Kidney (tissue), 13 donors: ENCODE measurements at regions not wholly inside any gene's neighbourhood (a gene's known extent, or its start where the extent isn't known, plus 50 kb on each side); places are given as distances from the start of the nearest gene placed in this dataset.

ENCODE experiments used
- DNase-seq, 5 donors: peaks; one replicate each; pipeline ENCODE4 v3.0.0-alpha.2; 2013 to 2020
- FAIRE-seq: peaks from 2 replicates; lab custom pipeline; 2012; peaks lifted over from hg19 to GRCh38; lab: Jason Lieb, UNC
- H3K27ac ChIP-seq, 2 donors: one replicate each; pipeline ENCODE4 v1.7.0; 2013; ENCODE audit warnings: low read depth in 2 of 2, low read length in 2 of 2, inconsistent platforms in 1 of 2
- H3K27me3 ChIP-seq: one replicate; pipeline ENCODE4 v1.7.1; 2013; ENCODE audit warnings: low read length, inconsistent platforms; ENCODE audit not compliant: control insufficient read depth, insufficient read depth
- H3K36me3 ChIP-seq, 3 donors: one replicate each; pipeline versions ENCODE4 v1.7.0 to v1.7.1; 2013; ENCODE audit warnings: low read length in 3 of 3, control low read depth in 1 of 3, inconsistent platforms in 1 of 3; ENCODE audit not compliant: insufficient read depth in 3 of 3, control insufficient read depth in 2 of 3
- H3K4me1 ChIP-seq, 3 donors: one replicate each; pipeline versions ENCODE4 v1.7.0 to v1.7.1; 2013; ENCODE audit warnings: low read length in 3 of 3, inconsistent platforms in 1 of 3, low read depth in 1 of 3; ENCODE audit not compliant: control insufficient read depth in 2 of 3, insufficient read depth in 2 of 3
- H3K4me3 ChIP-seq, 3 donors: one replicate each; pipeline versions ENCODE4 v1.7.0 to v1.8.1; 2013; ENCODE audit warnings: low read length in 3 of 3, control low read depth in 1 of 3, inconsistent platforms in 1 of 3
- H3K9ac ChIP-seq, 3 donors: one replicate each; pipeline versions ENCODE4 v1.7.0 to v1.7.1; 2013; ENCODE audit warnings: low read length in 3 of 3, control low read depth in 1 of 3, inconsistent platforms in 1 of 3
- H3K9me3 ChIP-seq, 3 donors: one replicate each; pipeline versions ENCODE4 v1.7.0 to v1.7.1; 2013; ENCODE audit warnings: low read length in 3 of 3, control low read depth in 1 of 3, inconsistent platforms in 1 of 3; ENCODE audit not compliant: control insufficient read depth in 2 of 3, insufficient read depth in 1 of 3
- CTCF ChIP-seq: IDR thresholded peaks from 3 replicates; pipeline ENCODE4 v1.5.1; 2012; ENCODE audit warnings: mild to moderate bottlenecking, moderate library complexity, borderline replicate concordance; ENCODE audit not compliant: insufficient read depth; ENCODE audit errors: extremely low read depth
- intact Hi-C: fragments of 100-400 bp; cut with DNase I; formaldehyde crosslinking; loops from one replicate; pipeline ENCODE4 v1.11.1; 2022
- donor health status: control.
- donor health status: control.
- donor health status: control.
- donor health status: control.
- donor health status: control.
- donor health status: DM: yes; HTN: yes; CAD: no.
- donor health status: Normal renal cell carcinoma (clear cell type).

GRCh38 chr11:127474766-127475165, 474.2 kb upstream of the KIRREL3 start:
- Histone ChIP-seq H3K4me1 (no peaks in the 10 kb centered on the region), H3K9ac (no peak overlapping the region), H3K9me3 (no peaks in the 10 kb centered on the region), H3K27ac (no peak overlapping the region), H3K36me3 (no peaks in the 10 kb centered on the region), H3K4me3 (no peak overlapping the region), H3K27me3 (no peaks in the 10 kb centered on the region)
- TF ChIP-seq CTCF: no peak
- intact Hi-C loops: no loop called here
- DNase-seq (peak in 3 of 5 donors; percentile 18 to 65 (median 56)), FAIRE-seq (no peak)

- intact Hi-C loops: no loop called here
These were observed 471.9 kb upstream of the KIRREL3 start for GRCh38 chr11:127472505-127472904.

GRCh38 chr11:127471662-127472061, 471.1 kb upstream of the KIRREL3 start:
- FAIRE-seq: no peak
- Histone ChIP-seq H3K4me1 (no peaks in the 10 kb centered on the region), H3K9ac (no peak overlapping the region), H3K36me3 (no peaks in the 10 kb centered on the region), H3K27me3 (no peaks in the 10 kb centered on the region), H3K9me3 (no peaks in the 10 kb centered on the region), H3K27ac (no peak overlapping the region), H3K4me3 (no peak overlapping the region)
- no peak for TF ChIP-seq CTCF
- DNase-seq: no peak
- intact Hi-C loops: no loop called here

More at GRCh38 chr11:127472505-127472904, 471.9 kb upstream of the KIRREL3 start:
- H3K27me3 ChIP-seq: no peaks in the 10 kb centered on the region
- no peak for TF ChIP-seq CTCF
- H3K27ac ChIP-seq: no peak overlapping the region
- no peaks in the 10 kb centered on the region for H3K4me1 ChIP-seq
- H3K36me3 ChIP-seq: no peaks in the 10 kb centered on the region
- H3K4me3 ChIP-seq: no peak overlapping the region
- H3K9ac ChIP-seq: no peak overlapping the region
- H3K9me3 ChIP-seq: no peaks in the 10 kb centered on the region
- FAIRE-seq (no peak), DNase-seq (peak in 4 of 5 donors; percentile 62 to 73 (median 69))

GRCh38 chr11:127470306-127470884, 469.8 kb upstream of the KIRREL3 start:
- DNase-seq: no peak
- intact Hi-C loops: no loop called here
- no peak for TF ChIP-seq CTCF

More at GRCh38 chr11:127470306-127470884, 469.8 kb upstream of the KIRREL3 start:
- H3K9ac ChIP-seq: no peak overlapping the region
- H3K27ac ChIP-seq: no peak overlapping the region
- no peaks in the 10 kb centered on the region for H3K9me3 ChIP-seq
- peak; percentile 64 for FAIRE-seq
- H3K4me3 ChIP-seq: no peak overlapping the region
- no peaks in the 10 kb centered on the region for H3K36me3 ChIP-seq
- no peaks in the 10 kb centered on the region for H3K27me3 ChIP-seq
- no peaks in the 10 kb centered on the region for H3K4me1 ChIP-seq
